ENCODE measurements at regions not wholly inside any gene's neighbourhood (a gene's known extent, or its start where the extent isn't known, plus 50 kb on each side); places are given as distances from the start of the nearest gene placed in this dataset.

- TF ChIP-seq ZNF34 (CRISPR knock-in tag; IDR thresholded peaks at IDR 0.05; ENCODE audit: borderline replicate concordance) (no peak), ZSCAN30 (CRISPR knock-in tag; IDR thresholded peaks at IDR 0.05) (no peak), FLYWCH1 (CRISPR knock-in tag; IDR thresholded peaks at IDR 0.05) (no peak), FOXP1 (IDR thresholded peaks at IDR 0.05) (no peak), FOXP1 (CRISPR knock-in tag; IDR thresholded peaks at IDR 0.05) (no peak; the same call in 1 of the 2 replicates), SMC3 (IDR thresholded peaks at IDR 0.05; ENCODE audit: low read length) (peak; percentile 39), ZFX (CRISPR knock-in tag; IDR thresholded peaks at IDR 0.05; ENCODE audit: low read depth) (peak; percentile 78), TAF1 (CRISPR knock-in tag; IDR thresholded peaks at IDR 0.05) (peak; percentile 48), HDAC2 (CRISPR knock-in tag; IDR thresholded peaks at IDR 0.05) (peak; percentile 89), KLF15 (CRISPR knock-in tag; IDR thresholded peaks at IDR 0.05; ENCODE audit: borderline replicate concordance) (no peak), CCAR2 (optimal IDR thresholded peaks at IDR 0.05; ENCODE audit: low read depth, low read length) (peak; percentile 85), ESRRA (CRISPR knock-in tag; IDR thresholded peaks at IDR 0.05; ENCODE audit: low read depth) (peak; percentile 81), ATF7-NPFF (CRISPR knock-in tag; IDR thresholded peaks at IDR 0.05; ENCODE audit: low read depth) (0 out of 2 replicates have a peak, but pooled peaks have one; percentile 33), ZNF629 (CRISPR knock-in tag; conservative IDR thresholded peaks at IDR 0.05) (peak; percentile 96), ZFP37 (CRISPR knock-in tag; IDR thresholded peaks at IDR 0.05; ENCODE audit: borderline replicate concordance) (peak; percentile 17; the same call in 1 of the 2 replicates), SKI (IDR thresholded peaks at IDR 0.05; ENCODE audit: partially characterized antibody) (no peak), NR2F1 (CRISPR knock-in tag; IDR thresholded peaks at IDR 0.05) (peak; percentile 86 to 89), KLF13 (CRISPR knock-in tag; IDR thresholded peaks at IDR 0.05) (no peak), KMT2B (CRISPR knock-in tag; IDR thresholded peaks at IDR 0.05) (no peak), HCFC1 (IDR thresholded peaks at IDR 0.05; ENCODE audit: low read depth, low read length) (no peak), ZNF670 (CRISPR knock-in tag; IDR thresholded peaks at IDR 0.05; ENCODE audit: borderline replicate concordance) (peak; percentile 2; the same call in 1 of the 2 replicates), ZNF550 (CRISPR knock-in tag; IDR thresholded peaks at IDR 0.05; ENCODE audit: borderline replicate concordance) (no peak)
- TF ChIP-seq, protein P1, sequence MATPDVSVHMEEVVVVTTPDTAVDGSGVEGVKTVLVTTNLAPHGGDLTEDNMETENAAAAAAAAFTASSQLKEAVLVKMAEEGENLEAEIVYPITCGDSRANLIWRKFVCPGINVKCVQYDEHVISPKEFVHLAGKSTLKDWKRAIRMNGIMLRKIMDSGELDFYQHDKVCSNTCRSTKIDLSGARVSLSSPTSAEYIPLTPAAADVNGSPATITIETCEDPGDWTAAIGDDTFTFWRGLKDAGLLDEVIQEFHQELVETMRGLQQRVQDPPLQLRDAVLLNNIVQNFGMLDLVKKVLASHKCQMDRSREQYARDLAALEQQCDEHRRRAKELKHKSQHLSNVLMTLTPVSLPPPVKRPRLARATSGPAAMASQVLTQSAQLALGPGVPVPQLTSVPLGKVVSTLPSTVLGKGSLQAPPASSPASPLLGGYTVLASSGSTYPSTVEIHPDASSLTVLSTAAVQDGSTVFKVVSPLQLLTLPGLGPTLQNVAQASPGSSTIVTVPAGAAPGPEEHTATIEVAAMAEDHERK (CRISPR knock-in tag; IDR thresholded peaks at IDR 0.05; ENCODE audit: low read depth) = no peak
- TF ChIP-seq, protein P2, sequence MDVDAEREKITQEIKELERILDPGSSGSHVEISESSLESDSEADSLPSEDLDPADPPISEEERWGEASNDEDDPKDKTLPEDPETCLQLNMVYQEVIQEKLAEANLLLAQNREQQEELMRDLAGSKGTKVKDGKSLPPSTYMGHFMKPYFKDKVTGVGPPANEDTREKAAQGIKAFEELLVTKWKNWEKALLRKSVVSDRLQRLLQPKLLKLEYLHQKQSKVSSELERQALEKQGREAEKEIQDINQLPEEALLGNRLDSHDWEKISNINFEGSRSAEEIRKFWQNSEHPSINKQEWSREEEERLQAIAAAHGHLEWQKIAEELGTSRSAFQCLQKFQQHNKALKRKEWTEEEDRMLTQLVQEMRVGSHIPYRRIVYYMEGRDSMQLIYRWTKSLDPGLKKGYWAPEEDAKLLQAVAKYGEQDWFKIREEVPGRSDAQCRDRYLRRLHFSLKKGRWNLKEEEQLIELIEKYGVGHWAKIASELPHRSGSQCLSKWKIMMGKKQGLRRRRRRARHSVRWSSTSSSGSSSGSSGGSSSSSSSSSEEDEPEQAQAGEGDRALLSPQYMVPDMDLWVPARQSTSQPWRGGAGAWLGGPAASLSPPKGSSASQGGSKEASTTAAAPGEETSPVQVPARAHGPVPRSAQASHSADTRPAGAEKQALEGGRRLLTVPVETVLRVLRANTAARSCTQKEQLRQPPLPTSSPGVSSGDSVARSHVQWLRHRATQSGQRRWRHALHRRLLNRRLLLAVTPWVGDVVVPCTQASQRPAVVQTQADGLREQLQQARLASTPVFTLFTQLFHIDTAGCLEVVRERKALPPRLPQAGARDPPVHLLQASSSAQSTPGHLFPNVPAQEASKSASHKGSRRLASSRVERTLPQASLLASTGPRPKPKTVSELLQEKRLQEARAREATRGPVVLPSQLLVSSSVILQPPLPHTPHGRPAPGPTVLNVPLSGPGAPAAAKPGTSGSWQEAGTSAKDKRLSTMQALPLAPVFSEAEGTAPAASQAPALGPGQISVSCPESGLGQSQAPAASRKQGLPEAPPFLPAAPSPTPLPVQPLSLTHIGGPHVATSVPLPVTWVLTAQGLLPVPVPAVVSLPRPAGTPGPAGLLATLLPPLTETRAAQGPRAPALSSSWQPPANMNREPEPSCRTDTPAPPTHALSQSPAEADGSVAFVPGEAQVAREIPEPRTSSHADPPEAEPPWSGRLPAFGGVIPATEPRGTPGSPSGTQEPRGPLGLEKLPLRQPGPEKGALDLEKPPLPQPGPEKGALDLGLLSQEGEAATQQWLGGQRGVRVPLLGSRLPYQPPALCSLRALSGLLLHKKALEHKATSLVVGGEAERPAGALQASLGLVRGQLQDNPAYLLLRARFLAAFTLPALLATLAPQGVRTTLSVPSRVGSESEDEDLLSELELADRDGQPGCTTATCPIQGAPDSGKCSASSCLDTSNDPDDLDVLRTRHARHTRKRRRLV (CRISPR knock-in tag; IDR thresholded peaks at IDR 0.05) = peak; percentile 73; the same call in 1 of the 2 replicates
These were observed 140.8 kb upstream of the RAB4A start (continued) for GRCh38 chr1:229130028-229130668.

Measured in HepG2 (cell line).